Coronary artery (tissue), 2 donors: ENCODE measurements at regions not wholly inside any gene's neighbourhood (a gene's known extent, or its start where the extent isn't known, plus 50 kb on each side); places are given as distances from the start of the nearest gene placed in this dataset.
"Not testable (repeated sequence)": the region's sequence is repeated elsewhere in the genome, so short reads cannot be mapped to it uniquely, and the experiment has no call there.

Experiments used
- DNase-seq: peaks from one replicate; pipeline ENCODE4 v3.0.0-alpha.2; 2017; ENCODE audit warnings: low spot score
- H3K27ac ChIP-seq, 2 donors: fragments of 200-600 bp; sonication (generic); one replicate each; pipeline ENCODE4 v1.5.1; 2016 to 2019
- H3K4me3 ChIP-seq: fragments of 200-600 bp; sonication (generic); 2 replicates; pipeline ENCODE4 v1.5.1; 2016; ENCODE audit warnings: mild to moderate bottlenecking, moderate library complexity
- TF ChIP-seq, protein P1 (sequence below): fragments of 200-600 bp; sonication (generic); IDR thresholded peaks from one replicate; pipeline ENCODE4 v1.5.1; 2019; ENCODE audit warnings: antibody characterized with exemption

DNA sequence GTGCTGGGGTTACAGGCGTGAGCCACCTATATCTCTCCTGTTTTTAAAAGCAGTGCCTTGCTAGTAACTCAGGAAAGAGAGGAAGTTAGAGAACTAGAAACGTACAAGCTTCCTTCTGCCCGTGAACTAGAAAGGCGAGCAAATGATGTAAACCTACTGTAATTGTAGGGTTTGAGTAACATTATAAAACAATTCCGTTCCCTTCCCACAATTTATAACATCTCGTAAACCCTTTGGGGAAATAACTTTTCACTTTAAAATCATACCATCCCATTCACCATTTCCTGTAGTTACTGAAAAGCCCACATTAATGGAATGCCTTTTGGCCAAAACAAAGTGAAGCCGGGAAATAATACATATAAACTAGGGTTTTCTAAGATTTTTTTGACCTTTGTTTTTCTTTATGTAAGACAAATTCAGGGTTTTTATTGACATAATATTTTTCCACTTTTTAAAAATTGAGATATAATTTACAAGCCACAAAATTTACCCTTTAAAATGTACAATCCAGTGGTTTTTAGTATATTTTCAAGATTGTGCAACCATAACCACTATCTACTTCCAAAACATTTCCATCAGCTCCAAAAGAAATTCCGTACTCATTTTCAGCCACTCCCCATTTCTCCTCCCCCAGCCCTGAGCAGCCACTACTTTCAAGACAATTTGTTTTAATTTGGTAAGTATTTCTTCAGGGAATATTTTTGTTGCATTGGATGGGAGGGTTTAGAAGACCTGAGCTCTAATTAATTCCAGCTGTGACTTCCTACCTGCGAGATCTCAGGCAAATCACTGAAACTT is 175.1 kb upstream of the PDE10A start:
- Histone ChIP-seq H3K27ac (no peak overlapping the region), H3K4me3 (no peak overlapping the region)
- DNase-seq, result no peak
- TF ChIP-seq, protein P1, sequence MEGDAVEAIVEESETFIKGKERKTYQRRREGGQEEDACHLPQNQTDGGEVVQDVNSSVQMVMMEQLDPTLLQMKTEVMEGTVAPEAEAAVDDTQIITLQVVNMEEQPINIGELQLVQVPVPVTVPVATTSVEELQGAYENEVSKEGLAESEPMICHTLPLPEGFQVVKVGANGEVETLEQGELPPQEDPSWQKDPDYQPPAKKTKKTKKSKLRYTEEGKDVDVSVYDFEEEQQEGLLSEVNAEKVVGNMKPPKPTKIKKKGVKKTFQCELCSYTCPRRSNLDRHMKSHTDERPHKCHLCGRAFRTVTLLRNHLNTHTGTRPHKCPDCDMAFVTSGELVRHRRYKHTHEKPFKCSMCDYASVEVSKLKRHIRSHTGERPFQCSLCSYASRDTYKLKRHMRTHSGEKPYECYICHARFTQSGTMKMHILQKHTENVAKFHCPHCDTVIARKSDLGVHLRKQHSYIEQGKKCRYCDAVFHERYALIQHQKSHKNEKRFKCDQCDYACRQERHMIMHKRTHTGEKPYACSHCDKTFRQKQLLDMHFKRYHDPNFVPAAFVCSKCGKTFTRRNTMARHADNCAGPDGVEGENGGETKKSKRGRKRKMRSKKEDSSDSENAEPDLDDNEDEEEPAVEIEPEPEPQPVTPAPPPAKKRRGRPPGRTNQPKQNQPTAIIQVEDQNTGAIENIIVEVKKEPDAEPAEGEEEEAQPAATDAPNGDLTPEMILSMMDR, result no peak

DNA sequence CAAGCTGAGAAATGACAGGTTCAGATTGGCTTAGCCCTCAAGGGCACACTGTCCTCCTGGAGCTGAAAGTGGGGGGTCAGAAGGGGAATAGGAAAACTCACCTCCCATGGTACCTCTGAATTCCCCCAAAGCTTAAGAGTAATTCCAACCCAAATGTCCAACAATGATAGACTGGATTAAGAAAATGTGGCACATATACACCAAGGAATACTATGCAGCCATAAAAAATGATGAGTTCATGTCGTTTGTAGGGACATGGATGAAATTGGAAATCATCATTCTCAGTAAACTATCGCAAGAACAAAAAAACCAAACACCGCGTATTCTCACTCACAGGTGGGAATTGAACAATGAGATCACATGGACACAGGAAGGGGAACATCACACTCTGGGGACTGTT is 173.6 kb upstream of the PDE10A start:
- DNase-seq, H3K27ac ChIP-seq, H3K4me3 ChIP-seq: not testable (repeated sequence)

DNA sequence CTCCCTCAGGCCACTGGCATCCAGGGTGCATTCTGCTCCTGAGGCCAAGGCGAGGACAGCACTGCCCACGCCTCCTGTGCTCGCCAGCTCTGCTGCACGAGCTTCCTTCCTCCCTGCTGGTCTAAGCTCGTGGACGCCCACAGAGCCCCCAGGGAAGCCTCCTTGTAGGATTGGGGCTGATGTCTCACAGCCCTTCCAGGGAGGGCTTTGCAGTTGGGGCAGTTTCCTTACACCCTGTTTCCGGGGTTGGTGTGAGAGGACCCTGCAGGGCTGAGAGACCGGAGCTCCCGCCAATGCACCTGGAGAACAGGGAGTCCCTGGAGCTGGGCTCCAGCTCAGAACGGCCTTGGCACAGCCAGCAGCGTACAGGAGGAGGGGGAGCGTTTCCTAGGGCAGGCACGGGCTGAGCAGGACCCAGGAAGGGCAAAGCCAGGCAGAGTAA is 172.4 kb upstream of the PDE10A start:
- TF ChIP-seq, protein P1, result no peak
- no peak for DNase-seq
- no peak overlapping the region for H3K4me3 ChIP-seq

DNA sequence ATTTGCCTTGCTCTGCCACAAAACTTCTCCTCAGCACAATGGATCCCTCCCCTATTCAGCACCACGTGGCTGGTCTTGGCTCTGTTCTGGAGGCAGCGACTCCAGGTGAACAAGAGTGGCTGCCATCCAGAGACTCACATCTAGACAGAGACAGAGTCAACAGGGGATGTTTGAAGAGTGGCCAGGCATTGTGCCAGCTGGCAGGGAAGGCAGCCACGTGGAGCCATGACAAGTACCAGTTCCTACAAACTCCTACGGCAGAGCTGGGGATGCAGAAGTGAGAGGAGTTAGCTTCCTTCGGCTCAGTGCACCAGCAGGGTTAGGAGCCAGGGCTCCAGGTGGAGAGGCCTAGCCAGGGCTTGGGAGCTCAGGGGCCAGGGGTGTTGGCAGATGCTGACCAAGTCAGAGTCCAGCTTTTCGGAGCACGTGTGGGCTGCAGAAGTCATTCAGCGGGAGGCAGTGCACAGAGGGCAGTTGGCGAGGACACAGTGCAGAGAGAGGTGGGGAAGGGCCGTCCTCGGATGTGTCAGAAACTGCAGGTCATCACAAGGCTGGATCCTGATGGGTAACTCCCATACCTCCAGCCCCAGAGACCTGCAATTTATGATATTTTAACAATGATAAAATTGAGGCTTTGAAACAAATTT is 171.7 kb upstream of the PDE10A start:
- Histone ChIP-seq H3K4me3 (no peak overlapping the region), H3K27ac (no peak overlapping the region)
- DNase-seq, result no peak
- TF ChIP-seq, protein P1, result no peak

More for the DNA sequence above, 172.4 kb upstream of the PDE10A start:
- H3K27ac ChIP-seq, result no peak overlapping the region

DNA sequence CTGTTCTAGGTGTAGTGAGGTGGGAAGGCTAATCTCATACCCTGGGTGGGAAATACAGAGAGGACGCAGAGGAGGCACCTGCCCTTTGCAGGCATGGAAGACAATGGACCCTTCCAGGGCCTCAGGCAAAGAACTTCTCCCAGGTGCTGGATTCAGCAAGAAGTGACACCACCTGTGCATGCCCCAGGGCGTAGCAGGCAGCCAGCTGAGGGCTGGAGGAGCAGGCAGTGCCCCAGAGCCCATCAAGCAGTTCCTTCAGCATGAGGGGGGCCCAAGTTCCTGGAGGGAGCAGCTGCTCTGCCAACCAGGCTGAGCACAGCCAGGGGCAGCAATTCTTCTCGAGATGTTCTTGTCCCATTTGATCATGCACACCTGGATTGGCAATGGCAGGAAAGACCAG is 170.3 kb upstream of the PDE10A start:
- DNase-seq, result no peak
- no peak overlapping the region for H3K27ac ChIP-seq
- H3K4me3 ChIP-seq, result no peak overlapping the region
- TF ChIP-seq, protein P1, result no peak

DNA sequence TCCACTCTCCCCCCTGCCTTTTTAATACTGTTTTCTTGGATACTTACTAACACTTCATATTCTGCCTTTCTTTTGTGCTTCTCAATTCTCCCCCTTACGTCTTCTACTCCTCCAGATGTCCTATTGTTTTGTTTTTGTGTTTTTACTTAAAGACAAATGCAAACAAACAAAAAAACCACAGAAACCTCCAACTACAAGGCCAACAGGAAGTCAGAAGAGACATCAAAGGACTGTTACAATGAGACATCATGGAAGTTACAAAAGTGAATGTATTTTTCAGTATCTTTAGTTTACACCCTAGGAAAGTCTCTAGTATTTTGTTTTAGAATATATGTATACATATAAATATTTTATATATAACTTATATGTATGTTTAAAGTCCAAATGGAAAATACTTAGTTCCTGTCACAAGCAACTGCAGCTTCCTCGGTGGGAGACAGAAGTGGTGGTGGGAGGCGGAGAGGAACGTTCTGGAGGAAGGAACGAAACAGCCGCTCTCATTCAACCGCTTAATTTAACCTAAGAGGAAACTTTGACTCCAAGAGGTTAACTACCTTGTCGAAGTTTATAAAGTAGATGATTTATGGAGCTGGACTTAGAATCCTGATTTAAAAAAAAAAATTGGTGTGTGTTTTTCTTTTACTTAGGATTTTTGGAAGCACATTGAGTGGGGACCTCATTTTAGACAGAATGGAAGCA is 168.9 kb upstream of the PDE10A start:
- no peak for DNase-seq
- Histone ChIP-seq H3K4me3 (no peak overlapping the region), H3K27ac (no peak overlapping the region)
- TF ChIP-seq, protein P1, result no peak

DNA sequence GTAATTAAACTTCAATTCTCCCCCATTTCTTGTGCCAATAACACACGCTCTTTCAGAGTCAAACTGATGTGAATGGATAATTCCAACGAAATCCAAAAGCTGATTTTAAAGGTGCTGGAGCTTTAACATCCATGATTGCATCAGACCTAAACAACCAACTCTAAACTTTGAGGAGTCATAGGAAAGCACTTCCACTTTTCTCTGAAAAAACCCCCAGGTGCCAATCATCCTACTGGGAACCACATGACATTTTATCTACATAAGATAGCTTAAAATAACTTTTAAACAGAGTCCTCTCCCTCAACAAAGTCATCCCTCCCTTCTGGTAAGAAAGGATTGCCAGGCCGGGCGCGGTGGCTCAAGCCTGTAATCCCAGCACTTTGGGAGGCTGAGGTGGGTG is 167.7 kb upstream of the PDE10A start:
- DNase-seq, result no peak
- Histone ChIP-seq H3K27ac (no peak overlapping the region), H3K4me3 (no peak overlapping the region)
- TF ChIP-seq, protein P1, result no peak
